Upper lobe of right lung (tissue), 1 donor: ENCODE measurements at regions not wholly inside any gene's neighbourhood (a gene's known extent, or its start where the extent isn't known, plus 50 kb on each side); places are given as distances from the start of the nearest gene placed in this dataset.

Experiments used
- ATAC-seq: fragments of 200-7000 bp; cut with Tn5 transposase; one replicate; pipeline ENCODE4 v1.9.1; 2020; ENCODE audit warnings: mild to moderate bottlenecking, moderate library complexity
- DNase-seq: peaks from one replicate; pipeline ENCODE4 v3.0.0-alpha.2; 2020
- H3K27ac ChIP-seq: fragments of 200-600 bp; one replicate; pipeline ENCODE4 v1.8.0; 2022
- H3K27me3 ChIP-seq: fragments of 200-600 bp; one replicate; pipeline ENCODE4 v1.8.0; 2022; ENCODE audit warnings: mild to moderate bottlenecking
- H3K36me3 ChIP-seq: fragments of 200-600 bp; one replicate; pipeline ENCODE4 v1.8.0; 2022
- H3K4me1 ChIP-seq: fragments of 200-600 bp; one replicate; pipeline ENCODE4 v1.8.0; 2022
- H3K4me3 ChIP-seq: fragments of 200-600 bp; one replicate; pipeline ENCODE4 v1.8.0; 2022; ENCODE audit warnings: mild to moderate bottlenecking
- H3K9me3 ChIP-seq: fragments of 200-600 bp; one replicate; pipeline ENCODE4 v1.8.0; 2022
- CTCF ChIP-seq: fragments of 200-600 bp; IDR thresholded peaks from one replicate; pipeline ENCODE4 v1.8.0; 2022; ENCODE audit warnings: antibody characterized with exemption
- intact Hi-C: fragments of 100-400 bp; cut with DNase I; formaldehyde crosslinking; loops from one replicate; pipeline ENCODE4 v1.11.0; 2022
- donor health status: DM: no; HTN: yes; CAD: no; lungs with severe emphysema.

- H3K4me3 ChIP-seq, result no peak overlapping the region
- no peak for ATAC-seq
- no peak overlapping the region for H3K27ac ChIP-seq
- DNase-seq, result no peak
- intact Hi-C loops, result no loop called here
- no peaks in the 10 kb centered on the region for H3K36me3 ChIP-seq
- no peaks in the 10 kb centered on the region for H3K4me1 ChIP-seq
- no peaks in the 10 kb centered on the region for H3K27me3 ChIP-seq
- TF ChIP-seq CTCF, result no peak
- H3K9me3 ChIP-seq, result no peaks in the 10 kb centered on the region
Measured at GRCh38 chr5:29715167-29715566, 1478.3 kb upstream of the CDH6 start.

GRCh38 chr5:29702875-29703274 lies 1490.6 kb upstream of the CDH6 start:
- no peaks in the 10 kb centered on the region for H3K36me3 ChIP-seq
- no peak overlapping the region for H3K4me3 ChIP-seq
- TF ChIP-seq CTCF, result no peak
- DNase-seq (no peak), ATAC-seq (no peak)
- no peaks in the 10 kb centered on the region for H3K4me1 ChIP-seq
- no peak overlapping the region for H3K27ac ChIP-seq
- H3K9me3 ChIP-seq, result no peaks in the 10 kb centered on the region
- intact Hi-C loops, result no loop called here
- no peaks in the 10 kb centered on the region for H3K27me3 ChIP-seq

- Histone ChIP-seq H3K36me3 (no peaks in the 10 kb centered on the region), H3K4me3 (no peak overlapping the region), H3K27me3 (no peaks in the 10 kb centered on the region), H3K27ac (no peak overlapping the region), H3K9me3 (no peaks in the 10 kb centered on the region), H3K4me1 (no peaks in the 10 kb centered on the region)
- TF ChIP-seq CTCF, result no peak
- no peak for ATAC-seq
- intact Hi-C loops, result no loop called here
- DNase-seq, result no peak
Measured at GRCh38 chr5:29701600-29701999, 1491.9 kb upstream of the CDH6 start.

GRCh38 chr5:29697785-29698414 lies 1495.6 kb upstream of the CDH6 start:
- no peak for DNase-seq
- Histone ChIP-seq H3K36me3 (no peaks in the 10 kb centered on the region), H3K4me3 (no peak overlapping the region), H3K9me3 (no peaks in the 10 kb centered on the region), H3K27ac (no peak overlapping the region), H3K4me1 (no peaks in the 10 kb centered on the region), H3K27me3 (no peaks in the 10 kb centered on the region)
- intact Hi-C loops, result no loop called here
- no peak for ATAC-seq
- TF ChIP-seq CTCF, result no peak

GRCh38 chr5:29697278-29697677 lies 1496.2 kb upstream of the CDH6 start:
- H3K36me3 ChIP-seq, result no peaks in the 10 kb centered on the region
- DNase-seq, result no peak

More at GRCh38 chr5:29697278-29697677, 1496.2 kb upstream of the CDH6 start:
- intact Hi-C loops, result no loop called here
- H3K27me3 ChIP-seq, result no peaks in the 10 kb centered on the region
- no peak overlapping the region for H3K4me3 ChIP-seq
- H3K9me3 ChIP-seq, result no peaks in the 10 kb centered on the region
- no peak overlapping the region for H3K27ac ChIP-seq
- no peak for ATAC-seq
- no peak for TF ChIP-seq CTCF
- no peaks in the 10 kb centered on the region for H3K4me1 ChIP-seq
